GM21529 (cell line): ENCODE measurements at regions not wholly inside any gene's neighbourhood (a gene's known extent, or its start where the extent isn't known, plus 50 kb on each side); places are given as distances from the start of the nearest gene placed in this dataset.
A peak's percentile ranks its signal among the peaks of the same experiment; 100 is the strongest.

ENCODE experiments used
- ATAC-seq: cut with Tn5 transposase; IDR thresholded peaks from one replicate; pipeline ENCODE4 v1.9.1; 2021; ENCODE audit not compliant: unreplicated experiment

GRCh38 chr1:184919892-184920291, 54.4 kb downstream of the NIBAN1 start:
- ATAC-seq: no peak

GRCh38 chr1:184915463-184916090, 58.7 kb downstream of the NIBAN1 start:
- no peak for ATAC-seq

DNA sequence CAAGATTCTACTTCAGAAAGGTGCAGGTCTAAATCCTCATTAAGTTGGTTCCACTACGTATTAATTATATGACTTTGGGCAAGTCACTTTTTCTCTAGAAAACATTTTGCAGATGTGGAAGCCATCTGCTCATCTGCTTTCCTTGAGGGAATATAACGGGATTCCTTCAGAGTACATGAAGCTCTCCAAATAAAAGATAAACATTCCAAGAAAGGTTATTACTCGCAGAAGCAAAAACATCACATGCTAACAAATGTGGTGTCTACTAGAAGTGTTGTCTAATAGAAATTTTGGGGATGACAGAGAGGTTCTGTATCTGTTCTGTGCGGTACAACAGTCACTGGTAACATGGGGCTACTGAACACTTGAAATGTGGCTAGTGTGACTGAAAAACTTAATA, 60.2 kb downstream of the NIBAN1 start:
- no peak for ATAC-seq

- ATAC-seq: no peak
These were observed 61.9 kb downstream of the NIBAN1 start for GRCh38 chr1:184912392-184912791.

DNA sequence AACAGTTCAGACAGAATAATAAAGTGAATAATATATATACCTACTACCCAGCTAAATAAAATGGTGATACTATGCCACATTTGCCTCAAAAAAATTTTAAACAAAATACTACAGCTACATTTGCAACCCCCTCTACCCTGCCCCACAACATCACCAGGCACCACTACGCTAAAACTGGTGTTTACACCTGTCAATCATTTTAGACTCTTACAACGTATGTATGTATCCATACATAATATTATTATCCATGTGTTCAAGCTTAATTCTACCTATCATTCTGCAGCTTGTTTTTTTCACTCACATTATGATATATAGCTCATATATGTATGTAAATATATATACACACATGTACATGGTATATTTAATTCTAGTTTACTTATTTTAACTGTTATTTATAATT, 62.5 kb downstream of the NIBAN1 start:
- ATAC-seq: no peak

- ATAC-seq: no peak
These were observed 63.1 kb downstream of the NIBAN1 start for GRCh38 chr1:184911103-184911745.

GRCh38 chr1:184910691-184911091, 63.6 kb downstream of the NIBAN1 start:
- no peak for ATAC-seq

- ATAC-seq: no peak
These were observed 64.3 kb downstream of the NIBAN1 start for GRCh38 chr1:184910005-184910404.

DNA sequence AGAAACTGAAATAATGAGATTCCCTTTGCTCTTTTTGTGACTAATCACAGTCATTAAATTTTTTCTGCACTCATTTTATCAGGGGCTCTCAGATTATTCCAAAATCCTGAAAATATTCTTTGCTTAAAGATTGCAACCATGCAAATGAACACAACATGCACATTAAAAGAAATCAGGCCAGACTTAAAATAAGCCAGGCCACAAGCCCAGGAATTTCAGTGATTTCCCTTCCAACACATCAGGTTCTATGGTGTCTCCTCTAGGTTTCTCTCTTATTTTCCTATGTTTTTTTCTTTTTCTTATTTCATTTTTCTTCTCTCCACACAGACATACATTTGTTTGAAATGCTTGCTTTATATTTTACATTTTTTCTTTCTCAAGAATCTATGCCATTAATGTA, 65.3 kb downstream of the NIBAN1 start:
- ATAC-seq: no peak

DNA sequence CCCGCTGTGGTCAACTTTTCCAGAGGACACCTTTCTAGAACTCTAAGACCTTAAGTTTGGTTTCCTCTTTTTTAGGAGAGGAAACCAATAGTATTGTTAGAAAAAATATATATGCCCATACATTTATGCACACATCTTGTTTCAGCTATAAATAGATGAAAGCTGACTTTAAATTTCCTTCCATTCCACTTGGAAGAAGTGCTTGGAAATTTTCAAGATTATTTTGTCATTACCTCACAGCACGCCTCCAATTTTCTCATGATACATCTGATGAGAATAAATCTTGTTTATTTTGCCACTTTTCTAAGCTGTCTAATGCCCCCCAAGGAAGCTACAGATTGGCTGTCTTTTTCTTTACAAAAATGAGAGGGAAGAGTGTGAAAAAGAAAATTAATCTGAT, 65.8 kb downstream of the NIBAN1 start:
- ATAC-seq: no peak

- ATAC-seq: no peak
These were observed 66.8 kb downstream of the NIBAN1 start for GRCh38 chr1:184907500-184907899.

DNA sequence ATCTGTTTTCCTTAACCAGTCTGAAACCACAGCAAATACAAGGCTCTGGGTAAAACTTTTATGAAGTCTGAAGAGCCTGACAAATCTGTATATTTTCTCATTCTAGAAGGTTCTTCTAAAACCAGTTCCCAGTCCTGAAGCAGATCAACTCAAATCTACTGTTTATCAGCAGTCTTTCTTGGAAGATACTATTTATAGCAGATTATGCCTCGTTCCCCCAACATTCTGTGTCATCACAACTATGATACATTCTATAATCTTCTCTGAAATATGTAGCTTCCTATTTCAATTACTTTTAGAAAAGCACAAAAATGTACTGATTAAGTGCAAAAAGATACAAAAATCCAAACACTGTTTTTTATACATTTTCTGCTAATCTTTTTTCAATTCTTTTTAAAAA, 67.5 kb downstream of the NIBAN1 start:
- no peak for ATAC-seq

DNA sequence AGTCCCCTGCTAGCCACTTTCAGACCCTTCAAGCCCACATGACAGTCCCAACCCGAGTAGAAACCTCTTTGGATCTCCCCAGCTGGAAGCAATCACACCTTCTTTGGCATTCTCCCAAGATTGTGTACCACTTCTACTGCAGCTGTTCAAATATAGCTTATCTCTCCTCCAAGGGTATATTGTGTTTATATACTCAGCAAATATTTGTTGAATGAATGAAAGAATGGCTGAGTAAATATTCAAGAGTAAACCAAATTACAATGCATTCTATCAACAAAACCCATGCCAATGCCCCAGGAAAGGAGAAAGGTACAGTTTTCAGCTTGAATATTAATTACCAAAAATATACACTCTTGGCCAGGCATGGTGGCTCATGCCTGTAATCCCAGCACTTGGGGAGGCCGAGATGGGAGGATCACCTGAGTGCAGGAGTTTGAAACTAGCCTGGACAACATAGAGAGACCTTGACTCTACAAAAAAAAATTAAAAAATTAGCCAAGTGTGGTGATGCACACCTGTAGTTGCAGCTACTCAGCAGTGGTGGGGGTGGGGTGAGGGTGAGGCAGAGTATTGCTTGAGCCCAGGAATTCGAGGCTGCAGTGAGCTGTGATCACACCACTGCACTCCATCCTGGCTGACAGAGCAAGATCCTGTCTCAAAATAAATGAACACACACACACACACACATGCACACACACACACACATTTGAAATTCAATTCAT, 68.5 kb downstream of the NIBAN1 start:
- ATAC-seq: no peak

- ATAC-seq: no peak
These were observed 71.1 kb downstream of the NIBAN1 start for GRCh38 chr1:184903111-184903692.

DNA sequence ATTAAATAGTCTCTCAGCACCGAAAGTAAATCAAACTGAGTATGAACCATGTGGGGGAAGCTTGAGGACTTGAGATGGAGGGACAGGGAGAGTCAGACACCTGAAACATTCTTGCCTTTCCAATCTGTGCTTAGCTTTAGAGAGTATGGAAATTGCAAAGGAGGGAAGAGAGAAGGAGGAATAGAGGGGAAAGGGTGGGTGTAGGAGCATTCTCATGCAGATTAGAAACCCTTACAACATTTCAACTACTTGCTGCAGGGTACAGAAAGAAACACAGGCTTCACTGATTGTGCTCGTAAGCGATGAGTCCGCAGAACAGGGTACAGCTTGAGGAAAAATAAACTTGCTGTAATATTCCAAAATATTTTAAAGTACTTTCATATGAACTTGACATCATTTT, 73.8 kb downstream of the NIBAN1 start:
- no peak for ATAC-seq

DNA sequence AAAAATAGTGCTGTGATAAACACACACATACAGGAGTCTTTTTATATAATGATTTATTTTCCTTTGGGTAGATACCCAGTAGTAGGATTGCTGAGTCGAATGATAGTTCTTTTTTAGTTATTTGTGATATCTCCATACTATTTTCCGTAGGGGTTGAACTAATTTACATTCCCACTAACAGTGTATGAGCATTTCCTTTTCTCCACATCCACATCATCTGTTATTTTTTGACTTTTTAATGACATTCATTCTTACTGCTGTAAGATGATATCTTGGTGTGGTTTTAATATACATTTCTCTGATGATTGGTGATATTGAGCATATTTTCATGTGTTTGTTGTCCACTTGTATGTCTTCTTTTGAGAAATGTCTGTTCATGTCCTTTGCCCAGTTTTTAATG, 78.3 kb downstream of the NIBAN1 start:
- ATAC-seq: no peak

DNA sequence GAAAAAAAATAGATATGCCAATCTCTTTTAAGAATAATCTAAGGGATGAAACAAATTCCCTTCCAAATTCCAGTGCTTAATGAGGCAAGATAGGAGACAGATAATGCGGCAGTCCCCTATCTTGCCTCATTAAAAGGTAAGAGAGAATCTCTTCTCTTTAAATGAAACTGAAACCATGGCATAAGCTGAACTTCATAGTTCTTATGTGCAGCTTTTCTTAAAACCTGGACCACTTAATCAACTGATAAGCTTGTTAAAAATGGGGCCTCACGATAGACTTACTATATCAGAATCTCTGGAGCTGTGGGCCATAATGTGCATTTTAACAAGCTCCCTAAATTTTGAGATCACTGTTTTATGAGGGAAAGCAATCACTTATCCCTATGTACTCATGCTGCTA, 79.2 kb downstream of the NIBAN1 start:
- ATAC-seq: no peak

DNA sequence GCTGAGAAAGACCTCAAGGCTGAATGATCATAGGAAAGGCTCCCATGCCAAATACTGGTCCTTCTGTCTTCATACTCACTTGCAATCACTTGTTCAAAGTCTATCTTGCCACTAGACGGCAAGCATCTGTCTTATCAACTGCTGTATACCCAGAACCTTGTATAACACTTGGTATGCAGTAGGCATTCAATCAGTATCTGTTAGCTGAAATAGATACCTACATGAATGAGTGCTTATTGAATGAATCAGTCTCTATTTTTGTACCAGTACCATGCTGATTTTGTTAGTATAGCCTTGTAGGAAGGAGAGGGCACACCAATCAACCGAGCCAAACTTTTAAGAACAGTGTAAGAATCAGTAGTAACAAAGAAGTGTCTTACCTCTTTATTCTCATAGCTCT, 80.6 kb downstream of the NIBAN1 start:
- ATAC-seq: no peak

- ATAC-seq: peak; percentile 85
These were observed 82.2 kb downstream of the NIBAN1 start for GRCh38 chr1:184892116-184892515.

DNA sequence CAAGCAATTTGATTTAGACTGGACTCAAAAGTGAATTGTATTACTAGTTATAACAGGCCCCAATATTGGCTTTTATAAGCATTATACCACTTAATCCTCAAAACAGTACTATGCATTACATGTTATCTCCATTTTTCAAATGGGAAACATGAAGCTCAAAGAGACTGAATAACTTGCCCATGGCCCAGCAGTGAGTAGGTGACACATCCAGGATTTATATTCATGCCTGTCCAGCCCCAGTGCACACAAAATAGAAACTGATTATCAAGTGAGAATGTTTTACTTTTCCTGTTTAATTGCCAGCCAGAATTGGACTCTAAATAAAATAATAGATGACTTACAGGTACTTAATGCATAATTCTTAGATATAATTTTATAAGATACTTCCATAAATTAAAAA, 82.9 kb downstream of the NIBAN1 start:
- no peak for ATAC-seq

DNA sequence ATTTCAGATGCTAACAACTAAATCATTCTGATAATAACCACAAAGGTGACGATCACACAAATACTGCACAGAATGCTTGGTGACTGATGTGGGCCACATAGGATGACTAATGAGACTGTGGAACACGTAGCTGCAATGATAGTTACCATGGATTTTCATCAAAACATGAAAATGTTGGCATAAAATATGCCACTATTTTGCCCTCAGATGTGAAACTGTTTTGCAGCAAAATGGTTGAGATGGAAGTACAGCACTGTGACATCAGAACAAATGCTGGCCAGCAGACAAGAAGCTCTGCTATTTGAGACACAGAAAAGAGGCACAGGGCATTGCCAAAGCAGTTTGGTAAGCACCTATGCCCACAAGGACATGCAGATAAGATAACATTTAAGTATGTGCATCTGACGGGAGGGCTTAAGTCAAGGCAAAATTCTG, 83.8 kb downstream of the NIBAN1 start:
- no peak for ATAC-seq

DNA sequence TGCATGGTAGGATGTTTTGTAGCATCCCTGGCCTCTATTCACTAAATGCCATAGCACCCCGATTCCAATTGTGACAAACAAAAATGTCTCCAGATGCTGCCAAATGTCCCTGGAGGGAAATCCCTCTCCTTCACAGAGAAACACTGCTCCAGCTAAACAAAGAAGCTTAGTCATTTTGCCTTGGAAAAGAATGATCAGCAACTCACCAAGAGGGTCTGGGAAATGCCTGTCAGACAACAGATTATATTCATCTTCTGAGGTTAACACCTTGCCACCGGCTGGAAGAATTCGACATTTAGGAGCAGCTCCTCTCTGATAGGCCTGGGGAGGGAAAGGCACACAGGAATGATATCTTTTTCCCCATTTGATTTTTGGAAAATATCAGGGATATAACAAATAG, 84.4 kb downstream of the NIBAN1 start:
- ATAC-seq: no peak
